Panc1 (cell line): ENCODE measurements at regions not wholly inside any gene's neighbourhood (a gene's known extent, or its start where the extent isn't known, plus 50 kb on each side); places are given as distances from the start of the nearest gene placed in this dataset.

Experiments
- ATAC-seq: fragments of 200-7000 bp; cut with Tn5 transposase; 2 replicates; pipeline ENCODE4 v1.9.1; 2020; ENCODE audit warnings: mild to moderate bottlenecking, moderate library complexity
- BruUV-seq: library from RNA; stranded (reverse); fragments of 400-500 nt; replicated peaks from 2 replicates; lab custom pipeline; 2021; lab: Mats Ljungman, UMichigan
- CTCF ChIA-PET: fragments of 300-600 bp; sonication (Branson Sonifier 250); formaldehyde crosslinking; loops from one replicate; lab custom pipeline; 2022; ENCODE audit warnings: antibody characterized with exemption; lab: Charles Lee
- POLR2A ChIA-PET: fragments of 300-600 bp; sonication (Branson Sonifier 250); formaldehyde crosslinking; loops from one replicate; lab custom pipeline; 2022; ENCODE audit warnings: antibody characterized with exemption; lab: Charles Lee
- DNase-seq: peaks from one replicate; pipeline ENCODE4 v3.0.0-alpha.2; 2010; ENCODE audit warnings: low read depth, low spot score
- H3K27ac ChIP-seq: 2 replicates; pipeline ENCODE4 v1.5.1; 2011; ENCODE audit warnings: mild to moderate bottlenecking, low read length, inconsistent platforms
- H3K27me3 ChIP-seq: fragments of 200-500 bp; sonication (Bioruptor generic); 2 replicates; pipeline ENCODE4 v1.6.0; 2014; ENCODE audit warnings: low read length, inconsistent platforms; ENCODE audit not compliant: control insufficient read depth, insufficient read depth
- H3K36me3 ChIP-seq: fragments of 200-500 bp; sonication (Bioruptor generic); 2 replicates; pipeline ENCODE4 v1.5.1; 2014; ENCODE audit warnings: inconsistent platforms, mild to moderate bottlenecking, low read length, moderate library complexity; ENCODE audit not compliant: control insufficient read depth, insufficient read depth
- H3K4me1 ChIP-seq: 2 replicates; pipeline ENCODE4 v1.5.1; 2011; ENCODE audit warnings: inconsistent platforms, mild to moderate bottlenecking, low read length, moderate library complexity; ENCODE audit not compliant: control insufficient read depth, insufficient read depth
- H3K4me3 ChIP-seq, 2 experiments: 2 replicates each; pipeline ENCODE4 v1.5.1; 2011 to 2012; ENCODE audit warnings: low read depth in 2 of 2, low read length in 2 of 2, mild to moderate bottlenecking in 2 of 2, inconsistent platforms in 1 of 2, moderate library complexity in 1 of 2
- H3K9me3 ChIP-seq: fragments of 200-500 bp; sonication (Bioruptor generic); 2 replicates; pipeline ENCODE4 v1.5.1; 2014; ENCODE audit warnings: low read depth, mild to moderate bottlenecking, inconsistent platforms, low read length, moderate library complexity; ENCODE audit not compliant: control insufficient read depth, insufficient read depth
- POLR2AphosphoS5 ChIP-seq: IDR thresholded peaks from 2 replicates; pipeline ENCODE4 v1.6.1; 2012; ENCODE audit warnings: mild to moderate bottlenecking, low read depth, low read length, moderate library complexity
- SIN3A ChIP-seq: IDR thresholded peaks from 2 replicates; pipeline ENCODE4 v1.6.1; 2012; ENCODE audit warnings: low read depth, mild to moderate bottlenecking, low read length, moderate library complexity, borderline replicate concordance; ENCODE audit not compliant: insufficient read depth
- TCF7L2 ChIP-seq: IDR thresholded peaks from 2 replicates; pipeline ENCODE4 v1.6.1; 2011; ENCODE audit warnings: mild to moderate bottlenecking, low read depth, low read length, inconsistent platforms
- in situ Hi-C: cut with HindIII; loops from 2 replicates; pipeline ENCODE4 v1.10.0; 2016; ENCODE audit warnings: low sequenced_read_pairs, low pct_unique_long_range_greater_than_20kb
- intact Hi-C: fragments of 100-400 bp; cut with micrococcal nuclease; formaldehyde crosslinking; loops from one replicate; pipeline ENCODE4 v1.10.0; 2022; ENCODE audit not compliant: unreplicated experiment
- TF ChIP-seq, protein P1 (sequence below), 2 experiments: IDR thresholded peaks; 2 replicates each; pipeline ENCODE4 v1.6.1; 2011 to 2012; ENCODE audit warnings: low read depth in 2 of 2, control low read depth in 1 of 2, low read length in 1 of 2, mild to moderate bottlenecking in 1 of 2, moderate library complexity in 1 of 2; ENCODE audit not compliant: insufficient read depth in 1 of 2
- TF ChIP-seq, protein P2 (sequence below): fragments of 450-650 bp; IDR thresholded peaks from 2 replicates; pipeline ENCODE4 v1.5.1; 2017; ENCODE audit warnings: mild to moderate bottlenecking

DNA sequence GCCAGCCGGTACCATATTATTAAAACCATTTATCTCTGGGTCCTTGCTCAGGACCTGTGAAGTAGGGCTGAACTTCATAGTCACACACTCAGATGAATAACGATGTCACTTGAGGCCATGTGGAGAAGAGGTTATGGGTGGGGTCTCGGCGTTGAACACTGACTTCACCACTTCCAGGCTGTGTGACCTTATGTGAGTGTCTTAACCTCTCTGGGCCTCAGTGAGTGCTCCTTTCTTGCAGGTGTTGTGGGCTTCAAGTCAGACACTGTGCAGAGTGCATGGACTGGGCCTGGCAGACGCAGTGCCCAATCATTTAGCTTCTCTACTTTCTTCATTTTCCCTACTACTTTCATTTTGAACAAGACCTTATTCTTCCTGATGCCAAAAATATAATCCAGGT is 278.8 kb downstream of the PBX3 start:
- ATAC-seq (no peak), DNase-seq (no peak)
- intact Hi-C loops, result no loop called here
- no peak overlapping the region for H3K27ac ChIP-seq
- TF ChIP-seq, protein P1, sequence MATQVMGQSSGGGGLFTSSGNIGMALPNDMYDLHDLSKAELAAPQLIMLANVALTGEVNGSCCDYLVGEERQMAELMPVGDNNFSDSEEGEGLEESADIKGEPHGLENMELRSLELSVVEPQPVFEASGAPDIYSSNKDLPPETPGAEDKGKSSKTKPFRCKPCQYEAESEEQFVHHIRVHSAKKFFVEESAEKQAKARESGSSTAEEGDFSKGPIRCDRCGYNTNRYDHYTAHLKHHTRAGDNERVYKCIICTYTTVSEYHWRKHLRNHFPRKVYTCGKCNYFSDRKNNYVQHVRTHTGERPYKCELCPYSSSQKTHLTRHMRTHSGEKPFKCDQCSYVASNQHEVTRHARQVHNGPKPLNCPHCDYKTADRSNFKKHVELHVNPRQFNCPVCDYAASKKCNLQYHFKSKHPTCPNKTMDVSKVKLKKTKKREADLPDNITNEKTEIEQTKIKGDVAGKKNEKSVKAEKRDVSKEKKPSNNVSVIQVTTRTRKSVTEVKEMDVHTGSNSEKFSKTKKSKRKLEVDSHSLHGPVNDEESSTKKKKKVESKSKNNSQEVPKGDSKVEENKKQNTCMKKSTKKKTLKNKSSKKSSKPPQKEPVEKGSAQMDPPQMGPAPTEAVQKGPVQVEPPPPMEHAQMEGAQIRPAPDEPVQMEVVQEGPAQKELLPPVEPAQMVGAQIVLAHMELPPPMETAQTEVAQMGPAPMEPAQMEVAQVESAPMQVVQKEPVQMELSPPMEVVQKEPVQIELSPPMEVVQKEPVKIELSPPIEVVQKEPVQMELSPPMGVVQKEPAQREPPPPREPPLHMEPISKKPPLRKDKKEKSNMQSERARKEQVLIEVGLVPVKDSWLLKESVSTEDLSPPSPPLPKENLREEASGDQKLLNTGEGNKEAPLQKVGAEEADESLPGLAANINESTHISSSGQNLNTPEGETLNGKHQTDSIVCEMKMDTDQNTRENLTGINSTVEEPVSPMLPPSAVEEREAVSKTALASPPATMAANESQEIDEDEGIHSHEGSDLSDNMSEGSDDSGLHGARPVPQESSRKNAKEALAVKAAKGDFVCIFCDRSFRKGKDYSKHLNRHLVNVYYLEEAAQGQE (IDR thresholded peaks at IDR 0.05; ENCODE audit: insufficient read depth in 1 of 2, low read depth in 2 of 2, low read length in 1 of 2), result no peak
- TF ChIP-seq SIN3A (no peak), TCF7L2 (no peak), POLR2AphosphoS5 (no peak)
- TF ChIP-seq, protein P2, sequence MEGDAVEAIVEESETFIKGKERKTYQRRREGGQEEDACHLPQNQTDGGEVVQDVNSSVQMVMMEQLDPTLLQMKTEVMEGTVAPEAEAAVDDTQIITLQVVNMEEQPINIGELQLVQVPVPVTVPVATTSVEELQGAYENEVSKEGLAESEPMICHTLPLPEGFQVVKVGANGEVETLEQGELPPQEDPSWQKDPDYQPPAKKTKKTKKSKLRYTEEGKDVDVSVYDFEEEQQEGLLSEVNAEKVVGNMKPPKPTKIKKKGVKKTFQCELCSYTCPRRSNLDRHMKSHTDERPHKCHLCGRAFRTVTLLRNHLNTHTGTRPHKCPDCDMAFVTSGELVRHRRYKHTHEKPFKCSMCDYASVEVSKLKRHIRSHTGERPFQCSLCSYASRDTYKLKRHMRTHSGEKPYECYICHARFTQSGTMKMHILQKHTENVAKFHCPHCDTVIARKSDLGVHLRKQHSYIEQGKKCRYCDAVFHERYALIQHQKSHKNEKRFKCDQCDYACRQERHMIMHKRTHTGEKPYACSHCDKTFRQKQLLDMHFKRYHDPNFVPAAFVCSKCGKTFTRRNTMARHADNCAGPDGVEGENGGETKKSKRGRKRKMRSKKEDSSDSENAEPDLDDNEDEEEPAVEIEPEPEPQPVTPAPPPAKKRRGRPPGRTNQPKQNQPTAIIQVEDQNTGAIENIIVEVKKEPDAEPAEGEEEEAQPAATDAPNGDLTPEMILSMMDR, result no peak
- CTCF ChIA-PET, result no interaction called here
- H3K4me3 ChIP-seq, result no peak overlapping the region
- H3K27me3 ChIP-seq, result no peaks in the 10 kb centered on the region
- H3K4me1 ChIP-seq, result no peaks in the 10 kb centered on the region
- in situ Hi-C loops, result no loop called here
- H3K9me3 ChIP-seq, result no peaks in the 10 kb centered on the region
- BruUV-seq, result no TSS peak
- POLR2A ChIA-PET, result interaction anchor here (0.6 kb wide), 1 partner anchor 497 kb away, joined by 6 read pairs; no protein-coding TSS in a partner anchor
- H3K36me3 ChIP-seq, result no peaks in the 10 kb centered on the region

DNA sequence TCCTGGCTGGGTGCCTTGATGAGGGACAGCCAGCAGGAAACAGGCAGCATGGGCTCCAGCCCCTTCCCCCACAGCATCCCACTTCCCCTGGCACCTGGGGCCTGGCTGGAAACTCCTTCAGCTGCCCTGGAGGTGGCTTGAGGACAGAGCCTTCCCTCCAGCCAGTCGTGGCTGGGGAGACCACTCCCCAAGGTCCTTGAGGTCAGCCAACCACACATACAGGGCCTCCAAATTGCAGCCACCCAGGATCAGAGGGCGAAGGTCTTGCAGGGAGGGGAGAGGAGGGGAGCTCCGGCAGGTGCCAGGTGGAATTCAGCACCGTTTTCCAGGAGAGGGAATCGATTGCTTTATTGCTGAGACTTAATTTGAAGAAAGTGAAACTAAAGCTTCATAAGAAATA is 280.4 kb downstream of the PBX3 start:
- ChIA-PET POLR2A (no interaction called here), CTCF (interaction anchor here (0.5 to 0.7 kb wide), 2 partner anchors 9 to 423 kb away, joined by 6 read pairs; no protein-coding TSS in a partner anchor)
- no peak for ATAC-seq
- Histone ChIP-seq H3K4me1 (no peaks in the 10 kb centered on the region), H3K4me3 (no peak overlapping the region), H3K36me3 (no peaks in the 10 kb centered on the region), H3K9me3 (no peaks in the 10 kb centered on the region), H3K27me3 (no peaks in the 10 kb centered on the region), H3K27ac (no peak overlapping the region)
- intact Hi-C loops (no loop called here), in situ Hi-C loops (no loop called here)
- no TSS peak for BruUV-seq
- TF ChIP-seq, protein P2, result no peak
- no peak for TF ChIP-seq POLR2AphosphoS5
- TF ChIP-seq, protein P1 (IDR thresholded peaks at IDR 0.05; ENCODE audit: insufficient read depth in 1 of 2, low read depth in 2 of 2, low read length in 1 of 2), result no peak
- TF ChIP-seq SIN3A, result no peak
- no peak for TF ChIP-seq TCF7L2
- DNase-seq, result no peak
